ENCODE measurements at regions not wholly inside any gene's neighbourhood (a gene's known extent, or its start where the extent isn't known, plus 50 kb on each side); places are given as distances from the start of the nearest gene placed in this dataset.

DNA sequence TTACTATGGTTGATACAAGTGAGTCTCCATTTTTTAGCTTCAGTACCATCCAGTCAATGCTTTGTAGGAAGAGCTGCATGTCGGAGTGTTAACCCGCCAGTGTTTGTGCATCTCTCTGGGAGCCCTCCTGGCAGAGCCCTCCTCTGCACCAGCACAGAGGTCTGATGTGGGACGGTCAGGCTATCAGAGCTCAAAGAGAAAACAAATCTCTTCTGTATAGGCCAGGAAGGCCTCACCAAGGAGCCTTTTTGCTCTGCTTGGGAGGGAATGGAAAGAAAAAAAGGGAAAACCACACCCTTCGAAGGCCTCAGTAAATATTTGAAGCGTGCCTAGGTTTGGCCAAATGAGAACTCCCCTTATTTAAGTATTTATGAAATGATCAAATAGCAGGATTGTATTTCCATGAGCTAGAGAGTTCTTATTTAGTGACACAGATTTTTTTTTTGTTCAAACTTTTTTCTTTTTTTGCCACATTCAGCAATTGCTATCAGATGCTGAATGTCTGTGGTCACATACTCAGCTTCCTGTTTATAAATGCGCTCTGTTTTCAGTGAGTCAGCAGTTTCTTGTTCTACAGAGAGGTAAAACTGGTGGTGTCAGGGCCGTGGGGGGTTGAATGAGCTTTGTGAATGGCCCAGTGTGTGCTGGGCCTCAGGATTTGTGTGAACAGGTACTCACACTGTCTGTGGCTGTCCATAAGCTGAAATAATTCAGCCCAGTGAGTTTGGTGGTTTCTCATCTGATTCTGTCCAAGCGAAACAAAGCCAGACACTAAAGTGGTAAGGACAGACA, 226.6 kb downstream of the SNX18 start:
- H3K9me3 ChIP-seq (ENCODE audit: control insufficient read depth, insufficient read depth, low read length), result no peaks in the 10 kb centered on the region
- no peaks in the 10 kb centered on the region for H3K36me3 ChIP-seq (ENCODE audit: control insufficient read depth, insufficient read depth, low read length)
- no peaks in the 10 kb centered on the region for H3K27me3 ChIP-seq (ENCODE audit: control insufficient read depth, insufficient read depth, low read length)
- H3K4me3 ChIP-seq (ENCODE audit: low read depth, low read length), result no peak overlapping the region
- H3K9ac ChIP-seq (ENCODE audit: low read depth, low read length), result no peak overlapping the region
- peaks cover 9% of the 10 kb centered on the region for H3K4me1 ChIP-seq (ENCODE audit: control insufficient read depth, insufficient read depth, low read length)

DNA sequence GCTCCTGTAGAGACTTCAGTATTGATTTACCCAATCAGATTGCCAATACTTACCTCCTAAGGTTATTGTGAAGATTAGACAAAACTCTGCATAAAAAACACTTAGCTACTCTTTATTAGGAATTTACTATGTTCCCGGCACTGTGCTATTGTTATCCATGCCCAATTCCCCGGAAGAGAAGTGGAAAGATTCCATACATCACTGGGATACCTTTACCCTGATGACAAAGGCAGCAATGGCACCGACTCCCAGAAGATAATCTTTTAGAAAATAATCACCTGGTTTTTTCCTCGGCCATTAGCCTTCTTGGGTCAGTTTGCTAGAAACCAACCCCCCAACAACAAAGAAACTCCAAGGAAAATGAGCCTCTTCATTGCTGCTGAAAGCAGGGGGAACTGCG, 226.0 kb downstream of the SNX18 start:
- Histone ChIP-seq H3K4me3 (ENCODE audit: low read depth, low read length) (no peak overlapping the region), H3K36me3 (ENCODE audit: control insufficient read depth, insufficient read depth, low read length) (no peaks in the 10 kb centered on the region), H3K27me3 (ENCODE audit: control insufficient read depth, insufficient read depth, low read length) (no peaks in the 10 kb centered on the region), H3K9ac (ENCODE audit: low read depth, low read length) (no peak overlapping the region), H3K4me1 (ENCODE audit: control insufficient read depth, insufficient read depth, low read length) (peaks cover 9% of the 10 kb centered on the region), H3K9me3 (ENCODE audit: control insufficient read depth, insufficient read depth, low read length) (no peaks in the 10 kb centered on the region)

DNA sequence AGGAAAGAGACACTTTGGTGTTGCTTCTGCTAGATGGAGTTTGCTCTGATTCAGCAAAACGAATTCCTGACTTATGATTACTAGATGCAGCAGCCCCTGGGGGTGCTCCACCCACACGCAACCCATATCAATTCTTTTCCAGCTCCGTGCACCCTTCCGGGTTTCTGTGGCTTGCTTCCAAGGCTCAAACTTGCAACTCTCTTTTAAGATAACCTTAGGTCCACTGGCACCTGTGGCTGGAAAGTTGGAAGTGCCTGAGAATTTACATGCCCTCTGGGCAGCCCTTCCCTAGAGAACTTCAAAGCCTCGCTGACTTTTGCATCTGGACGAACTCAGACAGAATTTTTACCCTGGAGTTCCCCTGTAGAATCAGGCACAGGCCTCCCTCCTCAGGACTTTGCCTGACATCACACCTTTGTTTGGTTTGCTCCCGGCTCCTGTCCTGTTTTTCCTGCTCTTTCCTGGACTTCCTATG, 224.9 kb downstream of the SNX18 start:
- Histone ChIP-seq H3K9me3 (ENCODE audit: control insufficient read depth, insufficient read depth, low read length) (no peaks in the 10 kb centered on the region), H3K9ac (ENCODE audit: low read depth, low read length) (no peak overlapping the region), H3K4me1 (ENCODE audit: control insufficient read depth, insufficient read depth, low read length) (peaks cover 9% of the 10 kb centered on the region), H3K4me3 (ENCODE audit: low read depth, low read length) (no peak overlapping the region), H3K27me3 (ENCODE audit: control insufficient read depth, insufficient read depth, low read length) (no peaks in the 10 kb centered on the region), H3K36me3 (ENCODE audit: control insufficient read depth, insufficient read depth, low read length) (no peaks in the 10 kb centered on the region)

DNA sequence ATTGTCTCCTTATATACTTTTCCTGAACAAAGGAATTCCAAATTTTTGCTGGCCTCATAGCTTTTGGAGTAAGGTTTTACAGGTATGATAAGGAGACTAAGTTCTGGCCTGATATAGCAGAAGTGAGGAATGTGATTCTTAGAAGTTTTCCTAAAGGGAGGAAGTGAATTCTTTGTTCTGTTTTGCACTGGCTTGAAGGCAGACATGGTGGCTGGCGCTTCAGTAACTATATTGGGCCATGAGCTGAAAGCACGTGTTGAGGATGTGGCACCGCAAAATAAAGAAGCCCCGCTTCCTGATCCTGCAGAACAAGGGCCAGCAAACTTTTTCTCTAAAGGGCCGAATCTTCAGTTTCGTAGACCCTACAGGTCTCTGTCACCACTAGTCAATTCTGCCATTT, 224.2 kb downstream of the SNX18 start:
- Histone ChIP-seq H3K9ac (ENCODE audit: low read depth, low read length) (no peak overlapping the region), H3K4me3 (ENCODE audit: low read depth, low read length) (no peak overlapping the region), H3K4me1 (ENCODE audit: control insufficient read depth, insufficient read depth, low read length) (peaks cover 9% of the 10 kb centered on the region), H3K9me3 (ENCODE audit: control insufficient read depth, insufficient read depth, low read length) (no peaks in the 10 kb centered on the region), H3K36me3 (ENCODE audit: control insufficient read depth, insufficient read depth, low read length) (no peaks in the 10 kb centered on the region), H3K27me3 (ENCODE audit: control insufficient read depth, insufficient read depth, low read length) (no peaks in the 10 kb centered on the region)

DNA sequence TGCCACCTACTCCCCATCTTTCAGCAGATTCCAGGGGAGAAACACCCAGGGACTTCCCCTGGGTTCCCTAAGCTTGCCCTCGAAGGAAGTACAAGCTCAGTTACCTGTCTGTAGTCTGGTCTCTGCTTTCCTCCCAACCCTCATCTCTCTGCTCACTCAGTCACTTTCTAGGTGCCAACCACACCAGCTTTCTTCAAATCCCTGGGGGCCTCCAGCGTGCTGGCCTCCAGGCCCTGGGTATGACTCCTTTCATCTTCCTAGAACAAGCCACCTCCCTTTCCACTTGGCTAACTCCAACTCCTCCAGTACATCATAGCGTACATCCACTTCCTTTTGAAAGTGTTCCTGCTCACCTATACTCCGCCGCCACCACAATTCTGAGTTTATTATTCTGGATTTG, 222.6 kb downstream of the SNX18 start:
- Histone ChIP-seq H3K4me3 (ENCODE audit: low read depth, low read length) (no peak overlapping the region), H3K4me1 (ENCODE audit: control insufficient read depth, insufficient read depth, low read length) (peaks cover 9% of the 10 kb centered on the region), H3K9me3 (ENCODE audit: control insufficient read depth, insufficient read depth, low read length) (no peaks in the 10 kb centered on the region), H3K36me3 (ENCODE audit: control insufficient read depth, insufficient read depth, low read length) (no peaks in the 10 kb centered on the region), H3K27me3 (ENCODE audit: control insufficient read depth, insufficient read depth, low read length) (no peaks in the 10 kb centered on the region), H3K9ac (ENCODE audit: low read depth, low read length) (no peak overlapping the region)

DNA sequence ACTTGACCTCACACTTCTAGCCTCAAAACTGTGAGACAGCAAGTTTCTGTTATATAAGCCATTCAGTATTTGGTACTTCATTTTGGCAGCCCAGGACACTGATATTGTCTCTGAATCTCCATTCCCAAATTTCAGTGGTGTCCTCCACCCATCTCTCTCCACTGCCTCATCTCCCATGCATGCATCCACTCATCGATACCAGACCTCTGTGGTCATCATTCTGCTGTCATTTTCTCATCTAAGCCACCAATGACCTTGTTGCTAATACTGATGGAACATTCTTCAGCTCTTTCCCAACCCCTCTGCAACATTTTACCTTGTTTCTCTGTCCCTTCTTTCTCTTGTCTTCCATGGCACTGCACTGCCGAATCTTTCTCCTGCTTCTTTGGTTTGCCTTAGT, 221.8 kb downstream of the SNX18 start:
- Histone ChIP-seq H3K9ac (ENCODE audit: low read depth, low read length) (no peak overlapping the region), H3K4me1 (ENCODE audit: control insufficient read depth, insufficient read depth, low read length) (peaks cover 9% of the 10 kb centered on the region), H3K27me3 (ENCODE audit: control insufficient read depth, insufficient read depth, low read length) (no peaks in the 10 kb centered on the region), H3K4me3 (ENCODE audit: low read depth, low read length) (no peak overlapping the region), H3K36me3 (ENCODE audit: control insufficient read depth, insufficient read depth, low read length) (no peaks in the 10 kb centered on the region), H3K9me3 (ENCODE audit: control insufficient read depth, insufficient read depth, low read length) (no peaks in the 10 kb centered on the region)

DNA sequence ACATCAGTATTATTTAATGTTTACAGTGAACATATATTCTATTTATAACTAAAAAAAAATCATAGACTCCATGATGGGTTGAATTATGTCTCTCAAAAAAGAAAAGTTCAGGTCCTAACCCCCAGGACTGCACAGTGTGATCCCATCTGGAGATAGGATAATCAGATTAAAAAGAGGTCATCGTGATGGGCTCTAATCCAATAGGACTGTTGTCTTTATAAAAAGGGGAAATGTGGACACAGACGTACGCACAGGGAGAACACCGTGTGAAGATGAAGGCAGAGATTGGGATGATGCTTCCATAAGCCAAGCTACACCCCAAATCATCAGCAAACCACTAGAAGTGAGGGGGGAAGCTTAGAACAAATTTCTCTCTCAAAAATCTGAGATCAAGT, 221.4 kb downstream of the SNX18 start:
- Histone ChIP-seq H3K4me3 (ENCODE audit: low read depth, low read length) (no peak overlapping the region), H3K36me3 (ENCODE audit: control insufficient read depth, insufficient read depth, low read length) (no peaks in the 10 kb centered on the region), H3K4me1 (ENCODE audit: control insufficient read depth, insufficient read depth, low read length) (peaks cover 6% of the 10 kb centered on the region), H3K9me3 (ENCODE audit: control insufficient read depth, insufficient read depth, low read length) (no peaks in the 10 kb centered on the region), H3K27me3 (ENCODE audit: control insufficient read depth, insufficient read depth, low read length) (no peaks in the 10 kb centered on the region), H3K9ac (ENCODE audit: low read depth, low read length) (no peak overlapping the region)

DNA sequence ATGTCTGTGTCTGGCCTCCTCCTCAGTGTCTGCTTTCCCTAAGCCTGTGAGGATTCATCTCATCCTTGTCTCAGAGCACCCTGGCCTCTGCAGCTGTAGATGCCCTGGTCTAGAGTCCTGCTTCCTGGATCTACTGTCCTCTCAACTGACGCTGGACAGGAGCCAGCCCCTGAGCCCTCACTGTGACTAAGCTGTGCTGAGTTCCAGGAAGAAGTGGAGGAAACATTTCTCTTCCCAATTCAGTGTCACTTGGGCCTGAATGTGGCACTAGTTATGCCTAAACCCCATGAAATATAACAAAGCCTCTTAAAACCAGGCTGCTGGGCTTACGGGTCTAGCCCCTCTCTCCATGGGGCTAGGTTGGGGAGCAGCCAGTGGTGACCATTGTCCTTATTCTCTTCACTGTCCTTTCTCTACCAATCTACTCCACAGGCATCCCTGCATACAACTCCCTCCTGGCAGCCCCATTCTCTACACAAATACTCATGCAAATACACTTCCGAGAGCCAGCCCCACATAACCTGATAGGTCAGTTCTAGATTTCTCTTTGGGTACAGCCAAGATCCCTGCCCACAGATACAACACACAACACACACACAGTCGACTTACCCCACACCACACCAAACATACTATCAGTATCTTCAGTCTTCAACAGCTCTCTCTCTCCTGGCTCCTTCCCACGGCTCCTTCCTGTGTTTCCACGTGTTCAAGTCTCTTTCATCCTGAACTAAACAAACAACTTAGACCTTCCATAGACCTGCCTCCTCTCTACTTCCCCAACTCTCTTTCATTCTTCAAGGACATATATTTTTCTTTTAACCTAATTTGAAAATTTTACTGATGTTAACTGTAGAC, 220.8 kb downstream of the SNX18 start:
- H3K36me3 ChIP-seq (ENCODE audit: control insufficient read depth, insufficient read depth, low read length), result no peaks in the 10 kb centered on the region
- H3K9me3 ChIP-seq (ENCODE audit: control insufficient read depth, insufficient read depth, low read length), result no peaks in the 10 kb centered on the region
- no peak overlapping the region for H3K4me3 ChIP-seq (ENCODE audit: low read depth, low read length)
- peaks cover 2% of the 10 kb centered on the region for H3K4me1 ChIP-seq (ENCODE audit: control insufficient read depth, insufficient read depth, low read length)
- no peak overlapping the region for H3K9ac ChIP-seq (ENCODE audit: low read depth, low read length)
- H3K27me3 ChIP-seq (ENCODE audit: control insufficient read depth, insufficient read depth, low read length), result no peaks in the 10 kb centered on the region

DNA sequence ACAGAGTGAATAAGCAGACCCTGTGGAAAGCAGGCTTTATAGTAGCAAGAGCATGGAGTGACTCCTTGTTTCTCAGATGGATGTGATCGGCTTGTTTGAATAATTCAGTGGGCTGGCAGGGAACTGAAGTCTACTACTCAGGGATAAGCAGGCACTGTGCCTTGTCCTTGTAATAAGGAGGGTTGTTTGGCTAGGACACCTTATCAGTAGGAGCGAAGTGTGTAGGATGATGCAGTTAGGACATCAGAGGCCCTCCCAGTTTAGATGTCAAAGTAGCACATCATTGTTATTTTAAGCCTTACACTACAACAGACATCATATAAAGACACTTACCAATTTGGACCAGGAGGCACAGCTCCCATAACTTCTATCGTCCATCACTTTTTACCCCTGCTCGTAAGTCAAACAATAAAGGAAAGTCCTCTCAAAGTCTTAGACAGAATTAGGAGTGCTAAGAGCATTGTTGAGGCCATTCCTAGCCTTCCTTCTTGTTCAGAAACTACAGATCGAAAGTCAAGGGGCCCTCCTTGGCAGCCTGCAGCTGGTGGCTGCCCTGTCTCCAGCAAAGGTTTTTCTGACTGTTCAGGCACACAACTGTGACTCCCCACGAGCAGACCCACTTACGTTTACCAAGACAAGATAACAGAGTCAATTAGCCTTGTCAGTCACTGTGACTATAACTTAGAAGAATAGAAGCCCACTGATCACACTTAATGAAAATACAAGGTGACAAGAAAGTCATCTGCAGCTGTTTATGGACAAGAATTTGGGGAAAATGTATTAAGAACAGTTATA, 218.6 kb downstream of the SNX18 start:
- no peaks in the 10 kb centered on the region for H3K36me3 ChIP-seq (ENCODE audit: control insufficient read depth, insufficient read depth, low read length)
- H3K9ac ChIP-seq (ENCODE audit: low read depth, low read length), result no peak overlapping the region
- no peaks in the 10 kb centered on the region for H3K27me3 ChIP-seq (ENCODE audit: control insufficient read depth, insufficient read depth, low read length)
- H3K4me3 ChIP-seq (ENCODE audit: low read depth, low read length), result no peak overlapping the region
- no peaks in the 10 kb centered on the region for H3K9me3 ChIP-seq (ENCODE audit: control insufficient read depth, insufficient read depth, low read length)
- no peaks in the 10 kb centered on the region for H3K4me1 ChIP-seq (ENCODE audit: control insufficient read depth, insufficient read depth, low read length)

DNA sequence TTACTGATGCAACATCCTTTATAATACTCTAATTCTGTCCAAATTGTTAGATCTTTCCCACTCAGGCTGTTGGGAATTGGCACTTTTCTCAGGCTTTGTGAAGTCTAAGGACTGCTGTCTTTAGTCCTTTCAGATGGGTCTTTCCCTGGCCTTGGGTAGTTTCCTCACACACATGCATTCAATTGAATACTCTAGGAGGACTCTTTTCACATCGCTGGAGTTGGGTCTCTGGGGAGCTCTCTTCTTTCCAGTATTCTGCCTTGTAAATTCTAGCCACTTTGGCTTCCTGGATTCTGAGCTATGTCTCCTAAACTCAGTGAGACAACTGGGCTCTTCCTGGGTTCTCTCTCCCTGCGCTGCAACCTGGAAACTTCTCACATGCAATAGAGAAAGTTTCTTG, 215.5 kb downstream of the SNX18 start:
- no peak overlapping the region for H3K4me3 ChIP-seq (ENCODE audit: low read depth, low read length)
- no peaks in the 10 kb centered on the region for H3K36me3 ChIP-seq (ENCODE audit: control insufficient read depth, insufficient read depth, low read length)
- no peaks in the 10 kb centered on the region for H3K27me3 ChIP-seq (ENCODE audit: control insufficient read depth, insufficient read depth, low read length)
- H3K9me3 ChIP-seq (ENCODE audit: control insufficient read depth, insufficient read depth, low read length), result no peaks in the 10 kb centered on the region
- H3K9ac ChIP-seq (ENCODE audit: low read depth, low read length), result no peak overlapping the region
- no peaks in the 10 kb centered on the region for H3K4me1 ChIP-seq (ENCODE audit: control insufficient read depth, insufficient read depth, low read length)

DNA sequence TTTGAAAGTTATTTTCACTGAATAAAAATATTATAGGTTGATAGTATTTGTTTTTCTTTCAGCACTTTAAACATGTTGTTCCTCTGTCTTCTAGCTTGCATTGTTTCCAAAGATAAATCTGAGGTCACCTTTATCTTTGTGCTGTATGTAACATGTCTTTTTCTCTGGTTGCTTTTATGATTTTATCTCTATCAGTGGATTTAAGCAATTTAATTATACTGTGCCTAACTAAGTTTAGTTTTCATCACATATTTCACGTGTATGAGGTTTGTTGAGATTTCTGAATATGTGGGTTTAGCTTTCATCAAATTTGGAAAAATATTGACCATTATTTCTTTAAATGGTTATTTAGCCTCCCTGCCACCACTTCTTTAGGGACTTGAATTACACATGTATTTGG, 214.5 kb downstream of the SNX18 start:
- no peak overlapping the region for H3K4me3 ChIP-seq (ENCODE audit: low read depth, low read length)
- H3K36me3 ChIP-seq (ENCODE audit: control insufficient read depth, insufficient read depth, low read length), result no peaks in the 10 kb centered on the region
- no peak overlapping the region for H3K9ac ChIP-seq (ENCODE audit: low read depth, low read length)
- no peaks in the 10 kb centered on the region for H3K27me3 ChIP-seq (ENCODE audit: control insufficient read depth, insufficient read depth, low read length)
- no peaks in the 10 kb centered on the region for H3K4me1 ChIP-seq (ENCODE audit: control insufficient read depth, insufficient read depth, low read length)
- no peaks in the 10 kb centered on the region for H3K9me3 ChIP-seq (ENCODE audit: control insufficient read depth, insufficient read depth, low read length)

Data from iPS-15b (cell line).